Endothelial cell of umbilical vein (primary cell): ENCODE measurements at regions not wholly inside any gene's neighbourhood (a gene's known extent, or its start where the extent isn't known, plus 50 kb on each side); places are given as distances from the start of the nearest gene placed in this dataset.

Experiments used
- BruUV-seq: library from RNA; stranded (reverse); fragments of 400-500 nt; replicated peaks from 2 replicates; lab custom pipeline; 2021; lab: Mats Ljungman, UMichigan
- CTCF ChIA-PET: fragments of 300-600, 350-600 bp; sonication (Branson Sonifier 250); formaldehyde crosslinking; loops from one replicate; lab custom pipeline; 2021; ENCODE audit warnings: antibody characterized with exemption, inconsistent platforms; lab: Charles Lee
- POLR2A ChIA-PET: fragments of 300-600, 350-600 bp; sonication (Branson Sonifier 250); formaldehyde crosslinking; loops from one replicate; lab custom pipeline; 2021; ENCODE audit warnings: antibody characterized with exemption, inconsistent platforms; lab: Charles Lee
- DNase-seq: peaks from one replicate; pipeline ENCODE4 v3.0.0-alpha.2; 2011; ENCODE audit warnings: low read depth, low spot score
- FAIRE-seq: peaks from 2 replicates; lab custom pipeline; 2011; peaks lifted over from hg19 to GRCh38; lab: Jason Lieb, UNC
- H2AFZ ChIP-seq: 2 replicates; pipeline ENCODE4 v1.6.0; 2012; ENCODE audit warnings: low read depth, low read length, control low read depth, inconsistent platforms
- H3K27ac ChIP-seq: 2 replicates; pipeline ENCODE4 v1.5.1; 2011; ENCODE audit warnings: low read depth, mild to moderate bottlenecking, control low read depth, low read length, moderate library complexity; ENCODE audit not compliant: insufficient read depth
- H3K27me3 ChIP-seq, 2 experiments: 2 replicates each; pipeline versions ENCODE4 v1.6.0 to v1.6.1; 2011; ENCODE audit warnings: low read length in 2 of 2, mixed read lengths in 1 of 2; ENCODE audit not compliant: control insufficient read depth in 2 of 2, insufficient read depth in 2 of 2
- H3K36me3 ChIP-seq, 2 experiments: 2 replicates in 1 of 2; 3 replicates in 1 of 2; pipeline ENCODE4 v1.5.1; 2011; ENCODE audit warnings: low read length in 2 of 2, mild to moderate bottlenecking in 1 of 2, moderate library complexity in 1 of 2; ENCODE audit not compliant: control insufficient read depth in 2 of 2, insufficient read depth in 2 of 2; ENCODE audit errors: extremely low read depth in 1 of 2
- H3K4me1 ChIP-seq: 3 replicates; pipeline ENCODE4 v1.5.1; 2011; ENCODE audit warnings: mild to moderate bottlenecking, low read length; ENCODE audit not compliant: control insufficient read depth, insufficient read depth; ENCODE audit errors: extremely low read depth
- H3K4me2 ChIP-seq: 2 replicates; pipeline ENCODE4 v1.6.1; 2011; ENCODE audit warnings: low read length, control low read depth, mixed read lengths; ENCODE audit not compliant: insufficient read depth
- H3K4me3 ChIP-seq, 3 experiments: fragments of 200-600 bp in 1 of 3; sonication (generic), shearing (Covaris generic) in 1 of 3; replicated peaks in 1 of 3; 2 replicates each; pipeline ENCODE4 v1.5.1; 2011 to 2016; ENCODE audit warnings: control low read depth in 3 of 3, low read length in 3 of 3, mild to moderate bottlenecking in 2 of 3, inconsistent platforms in 1 of 3, low read depth in 1 of 3, moderate library complexity in 1 of 3; ENCODE audit not compliant: insufficient read depth in 1 of 3
- H3K79me2 ChIP-seq: 2 replicates; pipeline ENCODE4 v1.6.0; 2012; ENCODE audit warnings: low read length, inconsistent platforms; ENCODE audit not compliant: control insufficient read depth, insufficient read depth
- H3K9ac ChIP-seq: replicated peaks from 2 replicates; pipeline ENCODE3; 2011; ENCODE audit warnings: low read length, control low read depth; ENCODE audit not compliant: insufficient read depth; ENCODE audit errors: extremely low read depth
- H3K9me1 ChIP-seq: replicated peaks from 3 replicates; pipeline ENCODE4 v1.6.0; 2011; ENCODE audit warnings: mild to moderate bottlenecking, low read length; ENCODE audit not compliant: control insufficient read depth, insufficient read depth; ENCODE audit errors: extremely low read depth
- H3K9me3 ChIP-seq: replicated peaks from 2 replicates; pipeline ENCODE4 v1.5.1; 2012; ENCODE audit warnings: low read length, inconsistent platforms; ENCODE audit not compliant: control insufficient read depth, insufficient read depth
- H4K20me1 ChIP-seq: replicated peaks from 2 replicates; pipeline ENCODE3; 2011; ENCODE audit warnings: mild to moderate bottlenecking, low read length; ENCODE audit not compliant: control insufficient read depth, insufficient read depth; ENCODE audit errors: extremely low read depth
- EZH2 ChIP-seq: IDR thresholded peaks from 2 replicates; pipeline ENCODE4 v1.6.1; 2012; ENCODE audit warnings: borderline replicate concordance, low read depth, mild to moderate bottlenecking, moderate library complexity, low read length, inconsistent platforms; ENCODE audit not compliant: severe bottlenecking
- FOS ChIP-seq: IDR thresholded peaks from 2 replicates; pipeline ENCODE4 v1.6.1; 2011; ENCODE audit warnings: mild to moderate bottlenecking, low read length, moderate library complexity, borderline replicate concordance; ENCODE audit not compliant: insufficient read depth
- GATA2 ChIP-seq: IDR thresholded peaks from 2 replicates; pipeline ENCODE4 v1.7.0; 2011; ENCODE audit warnings: low read depth, mild to moderate bottlenecking, moderate library complexity, mixed read lengths, low read length; ENCODE audit not compliant: insufficient read length, insufficient read depth
- JUN ChIP-seq: IDR thresholded peaks from 2 replicates; pipeline ENCODE4 v1.6.1; 2011; ENCODE audit warnings: borderline replicate concordance, low read depth; ENCODE audit not compliant: insufficient read length, insufficient read depth
- MYC ChIP-seq: IDR thresholded peaks from one replicate; pipeline ENCODE4 v1.6.1; 2011; ENCODE audit warnings: mild to moderate bottlenecking, low read depth, low read length
- POLR2A ChIP-seq: IDR thresholded peaks from 2 replicates; pipeline ENCODE4 v1.6.1; 2012; ENCODE audit warnings: low read depth, mild to moderate bottlenecking, control low read depth, low read length
- POLR2AphosphoS5 ChIP-seq: IDR thresholded peaks from 2 replicates; pipeline ENCODE4 v1.6.1; 2012; ENCODE audit warnings: low read depth, mild to moderate bottlenecking, control low read depth, low read length, moderate library complexity; ENCODE audit not compliant: insufficient read depth
- dilution Hi-C: fragments of 300-500 bp; cut with MboI; formaldehyde crosslinking; loops from one replicate; pipeline ENCODE4 v1.15.0; 2019; ENCODE audit warnings: low sequenced_read_pairs; ENCODE audit not compliant: extremely low pct_ligation_motif_present
- intact Hi-C: fragments of 100-400 bp; cut with micrococcal nuclease; formaldehyde crosslinking; loops from one replicate; pipeline ENCODE4 v1.10.0; 2022
- TF ChIP-seq, protein P1 (sequence below): IDR thresholded peaks from 2 replicates; pipeline ENCODE4 v1.6.1; 2011; ENCODE audit not compliant: insufficient read depth, insufficient read length
- TF ChIP-seq, protein P2 (sequence below), 2 donors: IDR thresholded peaks; 1 replicate in 1 of 2; 2 replicates in 1 of 2; pipeline ENCODE4 v1.5.1; 2011; ENCODE audit warnings: low read length in 2 of 2, mild to moderate bottlenecking in 2 of 2, moderate library complexity in 2 of 2, control low read depth in 1 of 2, inconsistent platforms in 1 of 2, low read depth in 1 of 2; ENCODE audit not compliant: insufficient read depth in 1 of 2; ENCODE audit errors: extremely low read depth in 1 of 2

DNA sequence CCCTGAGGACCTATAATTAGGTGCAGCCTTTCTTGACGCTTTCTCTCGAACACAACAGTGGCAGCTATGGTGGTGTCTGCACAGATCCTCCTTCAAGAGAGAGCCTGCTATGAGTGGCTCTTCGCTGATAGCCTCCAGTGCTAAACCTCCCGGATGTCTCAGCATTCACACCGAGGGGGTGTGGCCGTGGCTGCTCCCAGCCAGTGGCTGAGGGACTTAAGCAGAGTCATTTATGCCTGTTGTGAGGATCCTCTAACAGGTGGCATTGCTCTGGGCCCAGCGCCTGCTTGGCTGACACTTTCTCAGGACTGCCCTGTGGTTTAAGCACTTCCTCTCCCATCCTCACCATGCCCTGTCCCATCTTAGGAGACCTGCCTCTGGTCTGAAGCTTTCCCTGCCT, 592.0 kb upstream of the LRRTM1 start:
- Histone ChIP-seq H2AFZ (no peak overlapping the region), H3K79me2 (no peaks in the 10 kb centered on the region), H3K4me1 (no peaks in the 10 kb centered on the region), H3K9me1 (no peaks in the 10 kb centered on the region), H3K4me2 (no peak overlapping the region), H3K9ac (no peak overlapping the region), H3K27me3 (no peaks in the 10 kb centered on the region), H3K36me3 (no peaks in the 10 kb centered on the region), H3K27ac (no peak overlapping the region), H3K9me3 (peaks cover 7% of the 10 kb centered on the region), H4K20me1 (no peaks in the 10 kb centered on the region), H3K4me3 (no peak overlapping the region)
- DNase-seq, result no peak
- BruUV-seq, result no TSS peak
- POLR2A ChIA-PET, result no interaction called here
- dilution Hi-C loops (no loop called here), intact Hi-C loops (no loop called here)
- CTCF ChIA-PET, result no interaction called here
- TF ChIP-seq MYC, result no peak
- TF ChIP-seq, protein P1, sequence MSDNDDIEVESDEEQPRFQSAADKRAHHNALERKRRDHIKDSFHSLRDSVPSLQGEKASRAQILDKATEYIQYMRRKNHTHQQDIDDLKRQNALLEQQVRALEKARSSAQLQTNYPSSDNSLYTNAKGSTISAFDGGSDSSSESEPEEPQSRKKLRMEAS, result no peak
- TF ChIP-seq, protein P2, sequence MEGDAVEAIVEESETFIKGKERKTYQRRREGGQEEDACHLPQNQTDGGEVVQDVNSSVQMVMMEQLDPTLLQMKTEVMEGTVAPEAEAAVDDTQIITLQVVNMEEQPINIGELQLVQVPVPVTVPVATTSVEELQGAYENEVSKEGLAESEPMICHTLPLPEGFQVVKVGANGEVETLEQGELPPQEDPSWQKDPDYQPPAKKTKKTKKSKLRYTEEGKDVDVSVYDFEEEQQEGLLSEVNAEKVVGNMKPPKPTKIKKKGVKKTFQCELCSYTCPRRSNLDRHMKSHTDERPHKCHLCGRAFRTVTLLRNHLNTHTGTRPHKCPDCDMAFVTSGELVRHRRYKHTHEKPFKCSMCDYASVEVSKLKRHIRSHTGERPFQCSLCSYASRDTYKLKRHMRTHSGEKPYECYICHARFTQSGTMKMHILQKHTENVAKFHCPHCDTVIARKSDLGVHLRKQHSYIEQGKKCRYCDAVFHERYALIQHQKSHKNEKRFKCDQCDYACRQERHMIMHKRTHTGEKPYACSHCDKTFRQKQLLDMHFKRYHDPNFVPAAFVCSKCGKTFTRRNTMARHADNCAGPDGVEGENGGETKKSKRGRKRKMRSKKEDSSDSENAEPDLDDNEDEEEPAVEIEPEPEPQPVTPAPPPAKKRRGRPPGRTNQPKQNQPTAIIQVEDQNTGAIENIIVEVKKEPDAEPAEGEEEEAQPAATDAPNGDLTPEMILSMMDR (IDR thresholded peaks at IDR 0.05; ENCODE audit: extremely low read depth in 1 of 2, insufficient read depth in 1 of 2, low read depth in 1 of 2, low read length in 2 of 2), result no peak
- no peak for TF ChIP-seq GATA2
- TF ChIP-seq POLR2AphosphoS5, result no peak
- TF ChIP-seq POLR2A, result no peak
- FAIRE-seq, result no peak

DNA sequence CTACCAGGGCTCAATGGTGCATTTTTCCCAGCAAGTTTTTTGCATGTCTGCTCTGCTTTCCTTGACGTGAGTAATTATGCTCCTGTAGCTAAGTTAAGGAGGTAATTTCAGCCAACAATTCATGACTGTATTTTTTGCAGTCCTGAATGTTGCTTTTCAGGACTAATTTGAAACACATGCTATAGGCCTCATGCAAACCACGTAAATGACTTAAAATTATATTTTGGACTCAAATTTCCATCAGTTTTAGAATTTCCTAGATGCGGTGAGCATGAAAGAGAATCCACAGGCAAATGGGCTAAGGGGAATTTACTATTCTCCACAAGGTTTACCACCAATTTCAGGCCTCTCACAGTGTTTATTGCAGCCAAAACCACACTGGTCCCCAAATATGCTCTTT, 589.9 kb upstream of the LRRTM1 start:
- H3K9me1 ChIP-seq, result no peaks in the 10 kb centered on the region
- dilution Hi-C loops, result no loop called here
- H3K4me2 ChIP-seq, result no peak overlapping the region
- intact Hi-C loops, result no loop called here
- no peak overlapping the region for H3K27ac ChIP-seq
- no peaks in the 10 kb centered on the region for H4K20me1 ChIP-seq
- H3K4me1 ChIP-seq, result no peaks in the 10 kb centered on the region
- CTCF ChIA-PET, result no interaction called here
- H3K27me3 ChIP-seq, result no peaks in the 10 kb centered on the region
- H2AFZ ChIP-seq, result no peak overlapping the region
- BruUV-seq, result no TSS peak
- H3K9me3 ChIP-seq, result peaks cover 7% of the 10 kb centered on the region
- H3K36me3 ChIP-seq, result no peaks in the 10 kb centered on the region
- H3K79me2 ChIP-seq, result no peaks in the 10 kb centered on the region
- POLR2A ChIA-PET, result no interaction called here
- no peak for FAIRE-seq
- TF ChIP-seq, protein P2 (IDR thresholded peaks at IDR 0.05; ENCODE audit: extremely low read depth in 1 of 2, insufficient read depth in 1 of 2, low read depth in 1 of 2, low read length in 2 of 2), result no peak
- TF ChIP-seq GATA2, result no peak
- TF ChIP-seq, protein P1, result no peak
- no peak for TF ChIP-seq JUN
- no peak for TF ChIP-seq FOS
- TF ChIP-seq MYC, result no peak
- no peak for TF ChIP-seq EZH2
- TF ChIP-seq POLR2A, result no peak
- no peak for TF ChIP-seq POLR2AphosphoS5
- H3K4me3 ChIP-seq, result no peak overlapping the region
- DNase-seq, result no peak
- no peak overlapping the region for H3K9ac ChIP-seq
